Right atrium auricular region (tissue), 2 donors: ENCODE measurements at regions not wholly inside any gene's neighbourhood (a gene's known extent, or its start where the extent isn't known, plus 50 kb on each side); places are given as distances from the start of the nearest gene placed in this dataset.

Source experiments
- DNase-seq: peaks from one replicate; pipeline ENCODE4 v3.0.0-alpha.2; 2019; ENCODE audit warnings: low spot score
- H3K27ac ChIP-seq, 2 donors: fragments of 200-600 bp; sonication (generic); 1 replicate in 1 of 2; 2 replicates in 1 of 2; pipeline ENCODE4 v1.5.1; 2016 to 2019
- H3K27me3 ChIP-seq, 2 donors: fragments of 200-600 bp; sonication (generic); one replicate each; pipeline versions ENCODE4 v1.5.1 to v1.6.0; 2017 to 2019
- H3K36me3 ChIP-seq: fragments of 200-600 bp; sonication (generic); one replicate; pipeline ENCODE4 v1.5.1; 2016
- H3K4me1 ChIP-seq, 2 donors: fragments of 200-600 bp; sonication (generic); one replicate each; pipeline versions ENCODE4 v1.5.1 to v1.6.0; 2017 to 2019
- H3K4me3 ChIP-seq, 2 donors: fragments of 200-600 bp; sonication (generic); 1 replicate in 1 of 2; 2 replicates in 1 of 2; pipeline ENCODE4 v1.5.1; 2017 to 2019; ENCODE audit warnings: mild to moderate bottlenecking in 1 of 2, moderate library complexity in 1 of 2
- H3K9me3 ChIP-seq, 2 donors: fragments of 200-600 bp; sonication (generic); one replicate each; pipeline ENCODE4 v1.5.1; 2019
- CTCF ChIP-seq, 2 donors: fragments of 200-600 bp; sonication (generic); IDR thresholded peaks; one replicate each; pipeline ENCODE4 v1.5.1; 2019; ENCODE audit warnings: antibody characterized with exemption in 2 of 2

GRCh38 chr5:156197042-156197635, 129.8 kb upstream of the SGCD start:
- no peak for TF ChIP-seq CTCF (IDR thresholded peaks at IDR 0.05)
- Histone ChIP-seq H3K27ac (no peak overlapping the region), H3K27me3 (no peaks in the 10 kb centered on the region)

GRCh38 chr5:156199045-156199444, 127.9 kb upstream of the SGCD start:
- H3K4me1 ChIP-seq: peaks cover 0 to 8% of the 10 kb centered on the region in 2 donors
- H3K36me3 ChIP-seq: no peaks in the 10 kb centered on the region
- no peak for DNase-seq
- H3K4me3 ChIP-seq: no peak overlapping the region
- no peaks in the 10 kb centered on the region for H3K27me3 ChIP-seq
- no peaks in the 10 kb centered on the region for H3K9me3 ChIP-seq
- H3K27ac ChIP-seq: no peak overlapping the region
- no peak for TF ChIP-seq CTCF (IDR thresholded peaks at IDR 0.05)

More at GRCh38 chr5:156197042-156197635, 129.8 kb upstream of the SGCD start:
- no peak for DNase-seq
- no peak overlapping the region for H3K4me3 ChIP-seq
- no peaks in the 10 kb centered on the region for H3K36me3 ChIP-seq
- H3K9me3 ChIP-seq: no peaks in the 10 kb centered on the region
- H3K4me1 ChIP-seq: peaks cover 0 to 8% of the 10 kb centered on the region in 2 donors

DNA sequence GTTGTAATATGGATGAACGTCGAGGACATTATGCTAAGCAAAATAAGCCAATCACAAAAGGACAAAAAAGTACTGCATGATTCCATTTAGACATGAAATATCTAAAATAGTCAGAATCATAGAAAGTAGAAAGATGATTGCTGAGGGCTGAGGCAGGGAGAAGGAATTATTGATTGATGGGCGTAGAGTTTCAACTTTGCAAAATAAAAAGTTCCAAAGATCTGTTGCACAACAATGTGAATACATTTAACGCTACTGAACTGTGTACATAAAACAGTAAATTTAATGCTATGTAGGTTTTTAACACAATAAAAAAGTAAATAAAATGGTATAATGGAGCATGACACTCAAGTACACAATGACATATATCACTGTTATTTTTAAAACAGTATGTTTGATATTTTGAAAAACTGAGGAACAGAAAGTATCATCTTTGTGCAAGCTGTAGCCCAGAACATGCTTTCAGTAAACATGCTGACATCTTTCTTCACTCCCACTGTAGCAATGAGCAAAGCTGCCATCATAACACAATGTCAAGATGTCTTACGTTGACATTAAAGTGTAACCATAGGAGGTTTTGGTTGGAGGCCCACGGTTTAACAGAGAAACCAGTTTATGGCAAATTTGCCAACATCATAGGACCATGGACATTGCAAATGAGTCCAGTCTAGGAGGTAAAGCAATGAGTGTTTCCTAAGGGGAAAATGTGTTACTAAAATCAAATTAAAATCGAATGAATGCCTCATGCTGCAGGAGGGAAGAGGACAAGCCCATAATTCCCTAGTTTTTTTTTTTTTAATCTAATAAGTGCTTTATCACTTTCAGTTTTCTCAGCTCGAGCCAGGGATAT, 125.8 kb upstream of the SGCD start:
- no peaks in the 10 kb centered on the region for H3K27me3 ChIP-seq
- DNase-seq: no peak

DNA sequence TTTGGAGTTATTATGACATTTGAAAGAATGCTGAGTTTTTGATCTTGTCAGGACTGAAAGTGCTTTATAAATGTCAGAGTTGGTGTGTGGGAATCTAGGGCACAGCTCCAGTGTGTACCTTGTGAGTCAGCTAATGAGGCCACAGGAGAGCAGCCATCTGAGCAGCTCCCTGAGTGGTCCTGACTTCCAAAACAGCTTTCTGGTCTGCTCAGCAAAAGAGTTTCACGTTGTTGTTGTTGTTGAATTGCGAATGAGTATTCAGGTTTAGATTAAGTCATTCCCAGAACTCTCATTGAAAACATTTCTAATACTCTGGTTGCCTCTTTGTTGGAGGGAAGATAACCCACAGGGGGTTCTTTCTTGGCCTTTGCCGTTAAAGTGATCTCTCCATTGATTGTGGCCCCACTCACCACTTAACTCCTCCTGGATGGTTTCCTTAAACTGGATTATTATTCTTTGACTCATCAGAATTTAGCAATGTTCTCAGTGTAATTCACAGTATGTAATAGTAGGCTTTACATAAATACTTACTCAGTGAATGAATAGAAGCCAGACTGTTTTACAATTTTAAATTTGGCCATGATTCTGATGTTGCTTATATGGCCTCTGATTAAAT, 125.1 kb upstream of the SGCD start:
- Histone ChIP-seq H3K4me3 (no peak overlapping the region), H3K27me3 (no peaks in the 10 kb centered on the region), H3K9me3 (no peaks in the 10 kb centered on the region), H3K4me1 (peaks cover 0 to 8% of the 10 kb centered on the region in 2 donors), H3K36me3 (no peaks in the 10 kb centered on the region), H3K27ac (no peak overlapping the region)
- no peak for DNase-seq
- no peak for TF ChIP-seq CTCF (IDR thresholded peaks at IDR 0.05)

More for the DNA sequence above, 125.8 kb upstream of the SGCD start:
- H3K4me3 ChIP-seq: no peak overlapping the region
- no peaks in the 10 kb centered on the region for H3K9me3 ChIP-seq
- peaks cover 0 to 8% of the 10 kb centered on the region in 2 donors for H3K4me1 ChIP-seq
- TF ChIP-seq CTCF (IDR thresholded peaks at IDR 0.05): no peak
- no peak overlapping the region for H3K27ac ChIP-seq
- H3K36me3 ChIP-seq: no peaks in the 10 kb centered on the region

GRCh38 chr5:156208271-156208670, 118.7 kb upstream of the SGCD start:
- Histone ChIP-seq H3K27ac (no peak overlapping the region), H3K9me3 (peaks cover 0 to 9% of the 10 kb centered on the region in 2 donors)

More at GRCh38 chr5:156208271-156208670, 118.7 kb upstream of the SGCD start:
- Histone ChIP-seq H3K36me3 (no peaks in the 10 kb centered on the region), H3K4me1 (no peaks in the 10 kb centered on the region), H3K27me3 (no peaks in the 10 kb centered on the region), H3K4me3 (no peak overlapping the region)
- no peak for TF ChIP-seq CTCF (IDR thresholded peaks at IDR 0.05)
- DNase-seq: no peak
